HUES48 (cell line): ENCODE measurements at regions not wholly inside any gene's neighbourhood (a gene's known extent, or its start where the extent isn't known, plus 50 kb on each side); places are given as distances from the start of the nearest gene placed in this dataset.

ENCODE experiments used
- H3K27ac ChIP-seq: one replicate; pipeline ENCODE4 v1.7.0; 2013; ENCODE audit warnings: low read depth, low read length, inconsistent platforms
- H3K27me3 ChIP-seq: 2 replicates; pipeline ENCODE4 v1.6.1; 2013; ENCODE audit warnings: mild to moderate bottlenecking, low read length; ENCODE audit not compliant: control insufficient read depth, insufficient read depth
- H3K36me3 ChIP-seq: 2 replicates; pipeline ENCODE4 v1.6.1; 2013; ENCODE audit warnings: low read length; ENCODE audit not compliant: control insufficient read depth, insufficient read depth
- H3K4me1 ChIP-seq: 2 replicates; pipeline ENCODE4 v1.6.1; 2013; ENCODE audit warnings: mild to moderate bottlenecking, low read length; ENCODE audit not compliant: control insufficient read depth, insufficient read depth
- H3K4me3 ChIP-seq: 2 replicates; pipeline ENCODE4 v1.5.1; 2013; ENCODE audit warnings: mild to moderate bottlenecking, low read depth, low read length
- H3K9ac ChIP-seq: 2 replicates; pipeline ENCODE4 v1.6.1; 2013; ENCODE audit warnings: mild to moderate bottlenecking, low read depth, low read length, moderate library complexity
- H3K9me3 ChIP-seq: 2 replicates; pipeline ENCODE4 v1.6.1; 2013; ENCODE audit warnings: low read length; ENCODE audit not compliant: control insufficient read depth, insufficient read depth

- H3K36me3 ChIP-seq, result no peaks in the 10 kb centered on the region
- no peaks in the 10 kb centered on the region for H3K9me3 ChIP-seq
- no peaks in the 10 kb centered on the region for H3K27me3 ChIP-seq
- H3K27ac ChIP-seq, result no peak overlapping the region
- no peak overlapping the region for H3K4me3 ChIP-seq
- H3K4me1 ChIP-seq, result no peaks in the 10 kb centered on the region
- no peak overlapping the region for H3K9ac ChIP-seq
Measured at GRCh38 chr14:82528016-82528415, 994.4 kb upstream of the SEL1L start.

GRCh38 chr14:82533351-82533750 lies 999.7 kb upstream of the SEL1L start:
- no peak overlapping the region for H3K9ac ChIP-seq
- H3K36me3 ChIP-seq, result no peaks in the 10 kb centered on the region
- no peaks in the 10 kb centered on the region for H3K4me1 ChIP-seq
- no peak overlapping the region for H3K4me3 ChIP-seq
- no peak overlapping the region for H3K27ac ChIP-seq
- no peaks in the 10 kb centered on the region for H3K9me3 ChIP-seq
- H3K27me3 ChIP-seq, result no peaks in the 10 kb centered on the region

- no peak overlapping the region for H3K9ac ChIP-seq
- H3K4me1 ChIP-seq, result no peaks in the 10 kb centered on the region
- no peak overlapping the region for H3K4me3 ChIP-seq
- H3K9me3 ChIP-seq, result no peaks in the 10 kb centered on the region
- no peak overlapping the region for H3K27ac ChIP-seq
- H3K36me3 ChIP-seq, result no peaks in the 10 kb centered on the region
- H3K27me3 ChIP-seq, result no peaks in the 10 kb centered on the region
Measured at GRCh38 chr14:82536566-82536965, 1002.9 kb upstream of the SEL1L start.

GRCh38 chr14:82537831-82538230 lies 1004.2 kb upstream of the SEL1L start:
- H3K4me3 ChIP-seq, result no peak overlapping the region
- no peaks in the 10 kb centered on the region for H3K36me3 ChIP-seq
- H3K27ac ChIP-seq, result no peak overlapping the region
- H3K9ac ChIP-seq, result no peak overlapping the region
- no peaks in the 10 kb centered on the region for H3K27me3 ChIP-seq
- no peaks in the 10 kb centered on the region for H3K9me3 ChIP-seq
- no peaks in the 10 kb centered on the region for H3K4me1 ChIP-seq

GRCh38 chr14:82546401-82546800 lies 1012.7 kb upstream of the SEL1L start:
- H3K9ac ChIP-seq, result no peak overlapping the region

GRCh38 chr14:82549306-82549990 lies 1015.8 kb upstream of the SEL1L start:
- Histone ChIP-seq H3K4me3 (no peak overlapping the region), H3K27ac (no peak overlapping the region), H3K27me3 (no peaks in the 10 kb centered on the region), H3K9ac (no peak overlapping the region), H3K9me3 (no peaks in the 10 kb centered on the region), H3K36me3 (no peaks in the 10 kb centered on the region), H3K4me1 (peaks cover 4% of the 10 kb centered on the region; the same call in 1 of the 2 replicates)

More at GRCh38 chr14:82546401-82546800, 1012.7 kb upstream of the SEL1L start:
- H3K27me3 ChIP-seq, result no peaks in the 10 kb centered on the region
- no peak overlapping the region for H3K4me3 ChIP-seq
- peaks cover 4% of the 10 kb centered on the region; the same call in 1 of the 2 replicates for H3K4me1 ChIP-seq
- H3K27ac ChIP-seq, result no peak overlapping the region
- H3K36me3 ChIP-seq, result no peaks in the 10 kb centered on the region
- H3K9me3 ChIP-seq, result no peaks in the 10 kb centered on the region

GRCh38 chr14:82562881-82563280 lies 1029.2 kb upstream of the SEL1L start:
- H3K27me3 ChIP-seq, result no peaks in the 10 kb centered on the region
- no peak overlapping the region for H3K9ac ChIP-seq
- H3K4me3 ChIP-seq, result no peak overlapping the region

GRCh38 chr14:82565825-82566224 lies 1032.2 kb upstream of the SEL1L start:
- no peaks in the 10 kb centered on the region for H3K36me3 ChIP-seq
- H3K9ac ChIP-seq, result no peak overlapping the region
- no peak overlapping the region for H3K27ac ChIP-seq
- no peaks in the 10 kb centered on the region for H3K9me3 ChIP-seq
- no peaks in the 10 kb centered on the region for H3K27me3 ChIP-seq
- H3K4me3 ChIP-seq, result no peak overlapping the region
- no peaks in the 10 kb centered on the region for H3K4me1 ChIP-seq

More at GRCh38 chr14:82562881-82563280, 1029.2 kb upstream of the SEL1L start:
- Histone ChIP-seq H3K27ac (no peak overlapping the region), H3K36me3 (no peaks in the 10 kb centered on the region), H3K4me1 (no peaks in the 10 kb centered on the region), H3K9me3 (no peaks in the 10 kb centered on the region)

- no peaks in the 10 kb centered on the region for H3K4me1 ChIP-seq
- H3K27me3 ChIP-seq, result no peaks in the 10 kb centered on the region
- H3K36me3 ChIP-seq, result no peaks in the 10 kb centered on the region
- no peak overlapping the region for H3K4me3 ChIP-seq
- no peak overlapping the region for H3K27ac ChIP-seq
- no peak overlapping the region for H3K9ac ChIP-seq
- H3K9me3 ChIP-seq, result no peaks in the 10 kb centered on the region
Measured at GRCh38 chr14:82587226-82587625, 1053.6 kb upstream of the SEL1L start.

GRCh38 chr14:82595466-82595865 lies 1061.8 kb upstream of the SEL1L start:
- H3K27me3 ChIP-seq, result no peaks in the 10 kb centered on the region
- H3K27ac ChIP-seq, result no peak overlapping the region
- H3K9ac ChIP-seq, result no peak overlapping the region
- no peaks in the 10 kb centered on the region for H3K9me3 ChIP-seq
- no peak overlapping the region for H3K4me3 ChIP-seq
- H3K36me3 ChIP-seq, result no peaks in the 10 kb centered on the region
- H3K4me1 ChIP-seq, result no peaks in the 10 kb centered on the region

- Histone ChIP-seq H3K4me1 (no peaks in the 10 kb centered on the region), H3K27ac (no peak overlapping the region), H3K36me3 (no peaks in the 10 kb centered on the region), H3K4me3 (no peak overlapping the region), H3K27me3 (no peaks in the 10 kb centered on the region), H3K9ac (no peak overlapping the region), H3K9me3 (no peaks in the 10 kb centered on the region)
Measured at GRCh38 chr14:82602794-82603193, 1069.1 kb upstream of the SEL1L start.
